Kidney glomerular epithelial cell (primary cell): ENCODE measurements at regions not wholly inside any gene's neighbourhood (a gene's known extent, or its start where the extent isn't known, plus 50 kb on each side); places are given as distances from the start of the nearest gene placed in this dataset.
"Not testable (repeated sequence)": the region's sequence is repeated elsewhere in the genome, so short reads cannot be mapped to it uniquely, and the experiment has no call there.

Source experiments
- DNase-seq: peaks from one replicate; lab custom pipeline; 2025; lab: John Stamatoyannopoulos, UW

DNA sequence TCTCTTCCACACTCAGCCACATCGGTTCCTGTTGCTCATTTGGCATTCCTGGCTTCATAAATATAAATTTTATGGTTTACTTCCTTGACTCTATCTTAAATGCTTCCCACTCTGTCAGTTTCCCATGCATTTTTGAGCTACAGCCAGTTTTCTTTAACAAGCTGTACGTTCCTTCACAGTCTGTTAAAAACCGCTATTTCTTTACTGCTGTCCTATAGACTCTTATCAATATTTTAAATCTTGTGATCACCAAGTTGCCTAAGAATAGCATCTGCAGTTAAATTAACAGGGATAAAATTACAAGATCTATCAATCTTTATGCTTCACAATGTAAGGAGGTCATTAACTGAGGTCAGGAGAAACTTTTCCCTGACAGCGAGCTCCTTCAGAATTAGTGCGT, 103.1 kb upstream of the RHOBTB1 start:
- no peak for DNase-seq

DNA sequence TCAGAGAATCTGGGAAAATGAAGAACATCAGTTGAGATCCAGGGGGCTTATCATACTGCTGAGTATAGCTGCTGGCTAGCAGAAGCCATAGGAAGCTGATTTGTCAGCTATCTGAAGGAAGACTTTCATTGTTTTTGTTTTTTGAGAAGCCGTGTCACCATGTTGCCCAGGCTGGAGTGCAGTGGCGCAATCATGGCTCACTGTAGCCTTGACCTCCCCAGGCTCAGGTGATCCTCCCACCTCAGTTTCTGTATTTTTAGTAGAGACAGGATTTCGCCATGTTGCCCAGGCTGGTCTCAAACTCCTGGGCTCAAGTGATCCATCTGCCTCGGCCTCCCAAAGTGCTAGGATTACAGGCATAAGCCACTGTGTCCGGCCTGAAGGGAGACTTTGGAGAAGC, 101.5 kb upstream of the RHOBTB1 start:
- not testable (repeated sequence) for DNase-seq

DNA sequence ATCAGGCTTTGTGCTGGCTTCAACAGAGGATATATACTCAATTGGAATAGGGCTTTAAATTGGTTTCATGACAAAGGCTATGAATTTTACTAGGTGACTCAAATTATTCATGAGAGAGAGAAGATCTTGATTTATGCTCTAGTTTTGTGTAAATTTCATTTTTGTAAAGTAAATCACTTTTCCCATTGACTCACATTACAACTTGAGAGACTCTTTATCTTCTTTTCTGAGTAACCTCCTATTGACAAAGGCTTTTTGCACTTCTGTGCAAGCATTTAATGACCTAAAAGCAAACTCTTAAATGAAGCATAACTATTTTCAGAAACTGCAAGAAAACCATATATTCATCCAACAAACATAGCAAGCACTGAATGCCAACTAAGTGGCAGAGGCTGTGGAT, 98.5 kb upstream of the RHOBTB1 start:
- no peak for DNase-seq

DNA sequence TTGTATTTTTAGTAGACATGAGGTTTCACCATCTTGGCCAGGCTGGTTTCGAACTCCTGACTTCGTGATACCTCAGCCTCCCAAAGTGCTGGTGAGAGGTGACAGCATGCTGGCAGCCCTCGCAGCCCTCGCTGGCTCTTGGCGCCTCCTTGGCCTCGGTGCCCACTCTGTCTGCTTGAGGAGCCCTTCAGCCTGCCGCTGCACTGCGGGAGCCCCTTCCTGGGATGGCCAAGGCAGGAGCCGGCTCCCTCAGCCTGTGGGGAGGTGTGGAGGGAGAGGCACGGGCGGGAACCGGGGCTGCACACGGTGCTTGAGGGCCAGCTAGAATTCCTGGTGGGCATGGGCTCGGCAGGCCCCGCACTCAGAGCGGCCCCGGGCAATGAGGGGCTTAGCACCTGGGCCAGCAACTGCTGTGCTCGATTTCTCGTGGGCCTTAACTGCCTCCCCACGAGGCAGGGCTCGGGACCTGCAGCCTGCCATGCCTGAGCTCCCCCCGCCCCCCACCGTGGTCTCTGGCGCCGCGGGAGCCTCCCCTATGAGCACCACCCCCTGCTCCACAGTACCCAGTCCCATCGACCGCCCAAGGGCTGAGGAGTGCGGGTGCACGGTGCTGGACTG, 96.5 kb upstream of the RHOBTB1 start:
- no peak for DNase-seq

DNA sequence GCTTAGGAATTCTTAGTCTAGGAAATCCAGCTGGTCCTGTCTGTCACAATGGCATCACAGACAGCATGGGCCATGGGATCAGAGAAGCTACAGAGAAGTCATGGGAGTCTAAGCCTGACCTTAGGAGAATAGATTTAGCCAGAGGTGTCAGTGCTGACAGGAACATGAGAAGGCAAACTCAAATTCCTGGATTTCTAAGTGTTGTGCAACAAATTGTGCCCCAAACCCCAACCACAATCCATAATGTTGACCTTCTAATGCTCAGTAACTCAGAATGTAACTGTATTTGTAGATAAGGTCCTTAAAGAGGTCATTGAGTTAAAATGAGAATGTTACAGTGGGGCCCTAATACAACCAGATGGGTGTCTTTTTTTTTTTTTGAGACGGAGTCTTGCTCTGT, 95.9 kb upstream of the RHOBTB1 start:
- DNase-seq, result no peak

DNA sequence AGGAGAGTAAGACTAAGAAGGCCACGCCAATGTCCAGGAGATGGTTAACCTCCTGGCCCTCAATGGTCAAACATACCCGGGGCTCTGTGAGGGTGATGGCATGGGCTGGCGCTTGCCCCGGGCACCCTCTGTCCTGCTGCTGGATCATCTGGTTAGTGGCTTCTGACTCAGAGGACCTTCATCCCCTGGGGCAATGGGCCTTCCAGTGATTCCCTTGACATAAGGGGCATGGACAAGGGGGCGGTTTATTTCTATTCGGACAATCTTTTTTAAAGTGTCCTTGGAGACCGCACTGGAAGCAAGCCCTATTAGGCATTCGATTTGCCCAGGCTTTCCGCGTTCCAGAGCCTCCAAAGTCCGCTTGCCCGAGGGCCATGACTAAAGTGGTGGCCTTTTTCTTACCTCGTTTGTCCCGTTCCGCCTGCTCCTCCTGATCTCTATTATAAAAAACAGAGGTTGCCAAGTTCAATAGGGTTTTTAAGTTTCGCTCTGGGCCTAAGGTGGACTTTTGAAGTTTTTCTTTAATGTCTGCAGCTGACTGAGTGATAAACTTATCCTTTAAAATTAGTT, 93.4 kb upstream of the RHOBTB1 start:
- not testable (repeated sequence) for DNase-seq

DNA sequence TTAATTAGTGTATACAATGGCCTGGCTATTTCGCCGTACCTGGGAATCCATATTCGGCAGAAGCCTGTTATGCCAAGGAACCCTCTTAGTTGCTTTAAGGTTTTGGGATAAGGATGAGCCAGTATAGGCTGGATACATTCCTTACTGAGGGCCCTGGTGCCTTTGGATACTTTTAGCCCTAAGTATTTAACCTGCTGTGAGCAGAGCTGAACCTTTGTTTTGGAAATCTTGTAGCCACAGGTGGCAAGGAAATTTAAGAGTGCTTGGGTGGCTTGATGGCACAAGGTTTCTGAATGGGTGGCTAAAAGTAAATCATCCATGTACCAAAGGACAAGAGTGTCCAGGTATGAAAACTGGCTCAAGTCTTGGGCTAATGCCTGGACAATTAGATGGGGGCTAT, 92.2 kb upstream of the RHOBTB1 start:
- not testable (repeated sequence) for DNase-seq

DNA sequence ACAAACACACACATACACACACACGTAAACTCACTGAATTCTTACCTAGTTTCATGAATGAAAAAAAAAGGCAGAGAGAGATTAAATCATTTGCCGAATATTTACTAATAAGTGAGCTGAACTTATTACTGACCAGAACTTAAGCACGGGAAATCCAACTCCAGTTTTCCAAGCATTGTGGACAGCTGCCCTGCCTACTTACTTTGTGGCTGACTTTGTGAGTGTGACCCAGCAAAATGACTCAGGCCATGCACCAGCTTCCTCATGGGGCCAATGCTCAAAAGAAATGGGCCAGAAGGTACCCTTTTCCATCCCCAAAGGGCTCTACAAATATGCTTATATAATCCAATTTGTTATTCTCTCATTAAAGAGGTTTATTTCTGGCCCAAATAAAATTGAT, 87.4 kb upstream of the RHOBTB1 start:
- DNase-seq, result no peak

DNA sequence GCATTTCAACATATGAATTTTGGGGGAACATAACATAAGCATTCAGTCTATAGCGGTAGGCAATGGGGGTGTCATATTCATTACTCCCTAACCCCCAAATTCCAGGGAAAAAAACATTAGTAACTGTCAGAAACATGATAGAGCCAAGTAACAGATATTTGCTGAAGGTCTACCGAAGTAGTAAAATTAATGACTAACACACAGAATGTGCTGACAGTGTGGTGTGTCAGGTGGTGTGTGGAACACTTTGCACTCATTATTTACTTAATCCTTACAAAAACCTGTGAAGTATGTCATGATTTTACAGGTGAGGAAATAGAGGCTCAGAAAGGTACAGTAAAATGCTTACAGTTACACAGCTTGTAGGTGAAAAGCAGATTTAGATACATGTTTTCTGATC, 85.4 kb upstream of the RHOBTB1 start:
- DNase-seq, result no peak

DNA sequence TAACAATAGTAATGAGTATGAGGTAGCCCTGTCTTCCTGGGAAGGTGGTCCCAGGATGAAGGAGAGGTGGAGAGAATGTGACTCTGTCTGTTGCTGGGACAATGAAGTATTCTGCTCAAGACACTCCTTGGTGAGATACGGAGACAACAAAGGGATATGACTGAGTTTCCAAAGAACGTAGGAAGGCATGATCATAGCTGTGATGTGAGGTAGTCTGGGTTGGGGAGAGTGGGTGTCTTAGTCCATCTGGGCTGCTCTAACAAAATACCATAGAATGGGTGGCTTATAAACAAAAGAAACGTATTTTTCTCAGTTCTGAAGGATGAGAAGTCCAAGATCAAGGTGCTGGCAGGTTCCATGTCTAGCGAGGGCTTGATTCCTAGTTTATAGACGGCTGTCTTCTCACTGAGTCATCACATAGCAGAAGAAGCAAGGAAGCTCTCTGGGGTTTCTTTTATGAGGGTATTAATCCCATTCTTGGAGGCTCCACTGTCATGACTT, 84.9 kb upstream of the RHOBTB1 start:
- no peak for DNase-seq

DNA sequence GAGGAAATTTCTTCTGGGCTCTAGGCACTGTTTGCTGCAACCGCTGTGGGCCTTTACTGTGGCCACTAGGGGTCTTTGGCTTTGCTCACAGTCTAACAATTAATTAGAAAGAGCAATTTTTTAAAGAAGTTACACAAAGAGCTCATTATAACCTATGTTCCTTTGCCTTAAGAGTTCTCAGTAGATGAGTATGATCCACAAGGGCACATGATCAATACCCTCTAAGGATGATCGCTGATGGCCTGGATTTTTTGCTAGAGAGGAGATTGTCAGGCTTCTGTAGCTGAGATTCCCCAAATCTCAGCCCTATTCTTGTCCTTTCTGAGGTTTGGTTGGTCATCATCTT, 80.8 kb upstream of the RHOBTB1 start:
- DNase-seq, result no peak

DNA sequence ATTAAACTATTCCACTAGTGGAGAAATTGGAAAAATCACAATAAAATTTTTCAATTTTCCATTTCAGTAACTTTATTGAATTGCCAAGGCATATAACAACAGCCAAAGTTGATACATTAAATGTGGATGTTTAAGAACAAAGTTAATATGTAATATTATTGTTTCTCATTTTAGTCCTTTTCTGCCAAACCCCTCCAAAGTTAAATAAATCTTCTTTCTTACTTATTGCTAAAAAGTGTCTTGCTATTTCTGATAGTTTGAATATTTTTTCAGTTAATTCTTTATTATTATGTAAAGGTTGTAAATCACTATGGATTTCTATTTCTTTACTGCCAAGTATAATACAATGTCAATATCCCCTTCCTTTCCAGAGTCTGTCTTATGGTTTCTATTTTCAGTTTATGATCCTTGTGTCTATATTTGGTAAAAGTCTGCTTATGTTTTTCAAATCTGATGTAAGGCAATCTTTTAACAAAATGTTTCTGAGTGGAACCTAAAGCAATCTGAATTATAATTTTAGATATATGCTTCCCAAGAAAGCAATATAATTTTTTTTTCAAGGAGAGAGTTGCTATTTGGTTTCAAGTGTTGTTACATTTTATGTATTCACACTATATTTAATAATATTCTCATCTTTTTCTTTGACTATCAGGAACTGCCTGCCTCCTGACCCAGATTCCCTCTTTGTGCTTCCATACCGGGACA, 80.3 kb upstream of the RHOBTB1 start:
- DNase-seq, result no peak

DNA sequence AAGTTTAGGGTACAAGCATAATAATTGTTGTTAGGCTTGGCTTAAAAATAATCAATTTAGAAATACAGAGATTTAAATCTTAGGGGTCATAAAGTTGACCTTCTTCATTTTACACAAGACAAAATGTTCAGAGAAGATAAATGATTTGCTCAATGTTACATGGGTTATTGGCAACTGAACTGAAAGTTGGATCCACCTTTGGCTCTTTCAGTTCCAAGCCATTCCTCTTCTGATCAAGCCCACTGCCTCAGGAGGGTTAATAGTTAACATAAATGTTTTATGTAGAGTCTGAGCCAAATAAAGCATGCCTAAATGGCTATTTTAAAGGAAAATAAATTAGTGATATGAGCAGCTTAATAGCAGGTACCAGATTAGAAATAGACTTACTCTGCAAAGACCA, 79.1 kb upstream of the RHOBTB1 start:
- DNase-seq, result no peak

DNA sequence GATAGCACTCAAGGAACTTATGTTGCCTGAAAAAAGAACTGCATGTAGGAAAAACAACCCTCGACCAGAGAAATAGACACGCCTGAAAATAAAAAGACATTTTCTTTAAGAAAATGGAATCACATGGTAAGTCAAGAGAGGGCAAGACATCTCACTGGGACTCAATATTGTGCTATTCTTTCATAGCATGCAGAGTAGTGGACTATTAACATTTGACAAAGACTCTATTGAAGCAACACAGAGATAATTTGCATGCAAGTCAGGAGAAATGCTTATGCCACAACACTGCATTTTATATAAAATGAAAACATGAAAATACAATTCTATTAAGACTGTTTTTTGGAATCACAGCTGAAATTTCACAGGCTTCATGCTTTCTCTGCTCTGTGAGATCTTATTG, 77.9 kb upstream of the RHOBTB1 start:
- DNase-seq, result no peak

DNA sequence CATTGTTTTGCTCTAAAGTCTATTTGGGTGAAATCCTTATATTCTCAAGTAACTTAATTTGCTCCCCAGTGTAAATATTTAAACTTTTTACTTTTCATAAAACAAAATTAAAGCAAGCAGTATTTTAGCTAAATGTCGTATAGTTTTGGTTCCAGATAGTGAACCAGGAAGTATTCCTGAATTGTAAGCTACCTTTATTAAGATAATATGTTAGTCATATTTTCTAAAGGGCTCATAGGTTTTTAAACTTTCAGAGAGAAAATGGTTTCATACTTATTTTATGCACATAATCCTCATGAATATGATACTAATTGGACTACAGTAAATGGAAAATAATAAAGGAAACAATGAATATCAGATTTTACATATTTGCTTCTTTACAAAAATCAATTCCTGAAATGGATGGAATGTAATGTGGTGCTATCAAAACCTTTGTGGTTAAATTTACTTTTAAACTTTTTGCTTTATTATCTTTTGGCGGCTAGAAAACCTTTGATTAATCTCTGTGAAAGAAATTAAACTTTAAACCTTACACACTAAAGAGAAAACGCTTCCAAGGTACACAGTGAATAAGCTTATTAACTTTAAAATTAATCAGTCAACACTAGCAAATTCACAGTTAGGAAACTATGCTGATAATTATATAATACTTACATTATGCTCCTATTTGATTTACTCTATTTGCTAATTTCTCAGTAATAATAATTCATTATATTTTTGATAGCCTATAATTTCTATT, 76.6 kb upstream of the RHOBTB1 start:
- no peak for DNase-seq

DNA sequence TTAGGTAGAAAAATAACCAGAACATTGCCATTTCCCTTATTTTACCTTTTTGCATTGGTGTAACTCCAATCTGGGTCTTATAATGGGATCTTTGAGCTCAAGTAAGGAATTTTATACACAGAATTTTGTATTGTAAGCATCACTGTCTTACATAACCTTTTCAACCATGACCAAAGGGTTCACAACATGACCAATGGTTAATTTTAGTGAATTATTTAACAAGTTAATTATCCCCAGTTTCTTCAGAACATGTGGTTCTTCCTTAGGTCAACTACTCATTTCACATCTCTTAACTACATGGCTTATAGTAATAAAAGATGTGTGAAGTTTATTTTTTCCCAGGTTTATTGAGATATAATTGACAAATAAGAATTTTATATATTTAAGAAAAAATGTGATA, 74.2 kb upstream of the RHOBTB1 start:
- DNase-seq, result no peak

DNA sequence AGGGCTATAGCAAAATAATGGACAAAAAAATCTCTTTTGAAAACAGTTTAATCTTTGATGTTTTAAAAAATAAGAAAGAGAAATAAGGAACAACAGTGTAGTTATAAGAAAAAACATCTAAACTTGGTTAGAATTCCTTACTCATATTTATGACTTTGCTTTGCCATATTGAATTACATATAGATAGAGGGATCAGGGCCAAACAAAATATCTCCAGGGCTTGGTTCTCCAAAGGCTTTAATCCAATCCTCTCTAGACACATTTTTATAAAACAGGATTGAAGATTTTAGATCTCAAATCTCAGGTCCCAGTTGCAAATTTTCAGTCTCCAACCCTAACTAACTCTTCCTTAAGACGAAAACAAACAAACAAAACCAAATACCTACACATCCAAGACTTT, 72.6 kb upstream of the RHOBTB1 start:
- no peak for DNase-seq

DNA sequence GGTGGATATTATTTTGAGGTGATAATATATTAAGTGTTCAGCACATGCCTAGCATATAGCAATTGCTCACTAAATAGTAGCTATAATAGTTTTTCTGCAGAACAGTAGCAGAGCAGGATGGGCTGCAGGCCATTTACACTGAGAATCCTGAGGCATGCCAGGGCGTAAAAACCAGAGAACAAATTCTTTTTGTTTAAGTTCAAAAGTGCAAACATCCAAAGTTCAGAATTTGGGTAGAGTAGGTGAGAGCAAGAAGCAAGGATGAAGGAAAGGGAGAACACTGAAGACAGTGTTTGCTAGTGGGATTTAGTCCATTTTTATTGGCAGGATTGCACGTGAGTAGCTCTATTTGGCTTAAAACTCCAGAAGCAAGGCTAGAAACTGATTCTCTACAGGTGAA, 72.0 kb upstream of the RHOBTB1 start:
- DNase-seq, result no peak

DNA sequence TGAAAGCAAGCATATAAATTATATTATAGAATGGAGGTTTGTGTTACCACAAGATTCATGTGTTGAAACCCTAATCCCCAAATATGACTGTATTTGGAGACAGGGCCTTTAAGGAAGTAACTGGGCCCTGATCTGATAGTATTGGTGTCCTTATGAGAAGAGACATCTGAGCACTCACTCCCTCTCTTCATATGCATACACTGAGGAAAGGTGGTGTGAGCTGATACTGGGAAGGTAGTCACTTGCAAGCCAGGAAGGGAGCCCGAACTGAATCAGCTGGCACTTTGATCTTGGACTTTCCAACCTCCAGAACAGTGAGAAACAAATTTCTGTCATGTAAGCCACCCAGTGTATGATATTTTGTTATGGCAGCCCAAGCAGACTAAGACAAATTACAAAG, 66.9 kb upstream of the RHOBTB1 start:
- DNase-seq, result no peak

DNA sequence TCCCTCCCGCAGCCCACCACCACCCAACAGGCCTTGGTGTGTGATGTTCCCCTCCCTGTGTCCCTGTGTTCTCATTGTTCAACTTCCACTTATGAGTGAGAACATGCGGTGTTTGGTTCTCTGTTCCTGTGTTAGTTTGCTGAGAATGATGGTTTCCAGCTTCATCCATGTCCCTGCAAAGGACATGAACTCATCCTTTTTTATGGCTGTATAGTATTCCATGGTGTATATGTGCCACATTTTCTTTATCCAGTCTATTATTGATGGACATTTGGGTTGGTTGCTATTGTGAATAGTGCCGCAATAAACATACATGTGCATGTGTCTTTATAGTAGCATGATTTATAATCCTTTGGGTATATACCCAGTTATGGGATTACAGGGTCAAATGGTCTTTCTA, 59.1 kb upstream of the RHOBTB1 start:
- DNase-seq, result not testable (repeated sequence)

DNA sequence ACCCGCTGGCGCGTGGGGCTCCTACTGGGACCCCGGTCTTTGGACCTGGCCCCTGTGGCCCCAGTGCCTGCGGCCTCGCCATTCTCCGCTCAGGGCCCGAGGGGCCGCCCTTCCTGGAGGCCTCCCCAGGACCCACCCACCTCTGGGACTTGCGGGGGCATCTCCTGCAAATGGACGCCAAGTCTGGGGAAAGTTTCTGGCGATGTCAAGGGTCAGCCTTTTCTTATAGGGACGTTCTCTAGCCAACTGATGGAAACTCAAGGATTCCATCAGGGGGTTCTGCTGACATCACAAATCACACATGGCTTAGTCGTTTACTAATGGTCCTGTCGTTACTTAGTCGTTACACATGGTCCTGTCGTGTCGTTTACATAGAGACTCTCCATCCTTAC, 57.7 kb upstream of the RHOBTB1 start:
- no peak for DNase-seq

DNA sequence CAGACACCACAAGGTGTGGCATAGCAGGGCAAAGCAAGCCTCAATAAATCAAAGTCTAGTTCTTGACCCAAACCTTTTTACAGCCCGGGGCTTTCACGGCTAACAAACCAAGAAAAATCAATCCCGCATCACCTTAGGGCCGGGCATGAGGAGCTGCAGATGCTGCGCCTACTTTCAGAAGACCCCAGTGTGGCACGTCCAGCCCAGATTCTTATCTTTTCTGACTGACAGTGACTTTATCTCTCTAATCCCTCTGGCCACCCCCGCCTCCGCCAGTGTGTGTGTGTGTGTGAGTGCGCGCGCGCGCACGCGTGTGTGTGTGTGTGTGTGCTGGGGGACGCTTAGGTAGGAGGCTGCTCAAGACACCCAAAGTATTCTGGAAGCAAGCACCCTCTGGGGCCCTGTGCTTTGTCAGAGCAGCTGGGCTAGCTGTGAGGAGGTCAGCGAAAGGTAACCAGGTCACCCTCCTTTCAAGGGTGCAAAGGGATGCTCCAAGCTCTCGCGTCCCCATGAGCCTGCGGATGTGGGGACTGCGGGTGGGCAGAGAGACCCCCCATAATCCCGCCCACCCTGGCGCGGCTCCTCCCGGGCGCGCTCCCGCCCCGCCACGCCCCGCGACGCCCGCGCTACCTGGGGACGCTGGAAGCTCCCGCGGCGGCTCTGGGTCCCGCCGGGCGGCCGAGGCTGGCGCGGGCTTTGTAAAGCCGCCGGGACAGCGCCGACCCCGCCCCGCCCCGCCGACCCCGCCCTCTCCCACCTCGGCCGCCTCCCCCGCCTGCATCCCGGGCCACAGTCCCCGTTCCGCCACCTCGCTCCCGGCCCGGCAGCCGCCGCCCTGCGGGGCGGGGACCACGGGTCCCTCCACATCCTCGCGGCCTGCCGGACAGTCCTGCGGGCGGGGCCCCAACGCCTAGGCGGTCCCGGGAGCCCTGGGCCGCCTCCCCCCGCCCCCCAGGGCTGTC, 57.1 kb upstream of the RHOBTB1 start:
- no peak for DNase-seq
